ENCODE measurements at regions not wholly inside any gene's neighbourhood (a gene's known extent, or its start where the extent isn't known, plus 50 kb on each side); places are given as distances from the start of the nearest gene placed in this dataset.

DNA sequence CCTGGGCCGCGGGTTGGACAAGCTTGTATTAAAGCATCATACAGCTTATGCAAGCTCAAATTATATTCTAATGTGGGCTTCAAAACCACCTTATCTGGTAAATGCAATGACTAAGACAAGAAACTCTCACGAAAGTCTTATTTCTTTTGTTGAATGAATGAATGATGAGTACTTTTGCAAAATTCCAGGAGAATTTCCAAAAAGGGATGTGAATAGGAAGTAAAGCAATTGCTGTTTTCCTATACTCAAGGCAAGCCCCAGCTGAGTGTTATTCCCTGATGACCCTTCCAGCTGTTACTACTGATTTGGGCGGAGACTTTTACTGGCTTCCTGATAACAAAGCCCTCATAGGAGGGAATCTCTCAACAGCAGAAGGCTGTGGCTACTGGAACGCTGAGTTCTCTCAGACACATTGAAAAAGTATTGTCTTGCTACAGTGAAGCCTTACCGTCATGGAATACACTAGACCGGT, 162.8 kb downstream of the SREK1 start:
- no peak for DNase-seq

DNA sequence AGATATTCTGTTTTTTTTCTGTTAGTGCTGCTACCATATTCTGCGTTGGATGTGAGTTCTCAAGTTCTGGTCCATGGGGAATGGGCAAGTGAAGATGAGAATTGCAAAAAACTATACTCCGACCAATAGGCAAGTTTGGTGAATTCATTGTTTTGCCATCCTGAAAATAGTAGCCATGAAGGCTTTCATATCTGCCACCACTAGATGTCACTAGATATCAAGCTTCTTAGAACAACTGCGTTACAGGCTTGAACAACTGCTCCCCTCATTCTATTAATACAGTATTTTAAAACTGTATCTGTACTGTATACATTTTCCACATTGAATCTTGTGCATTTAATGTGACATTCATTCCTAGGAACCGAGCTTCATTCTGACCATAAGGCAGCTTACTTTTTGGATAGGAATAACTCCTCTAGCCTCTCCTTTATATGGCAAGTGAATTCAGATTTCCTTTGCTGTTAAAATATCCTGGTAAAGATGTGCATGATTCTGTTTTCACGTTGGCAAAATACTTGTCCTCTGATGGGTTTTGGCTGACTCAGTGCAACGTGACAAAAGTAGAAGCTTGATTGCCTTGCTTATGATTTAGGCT, 163.6 kb downstream of the SREK1 start:
- DNase-seq: peak; percentile 33

DNA sequence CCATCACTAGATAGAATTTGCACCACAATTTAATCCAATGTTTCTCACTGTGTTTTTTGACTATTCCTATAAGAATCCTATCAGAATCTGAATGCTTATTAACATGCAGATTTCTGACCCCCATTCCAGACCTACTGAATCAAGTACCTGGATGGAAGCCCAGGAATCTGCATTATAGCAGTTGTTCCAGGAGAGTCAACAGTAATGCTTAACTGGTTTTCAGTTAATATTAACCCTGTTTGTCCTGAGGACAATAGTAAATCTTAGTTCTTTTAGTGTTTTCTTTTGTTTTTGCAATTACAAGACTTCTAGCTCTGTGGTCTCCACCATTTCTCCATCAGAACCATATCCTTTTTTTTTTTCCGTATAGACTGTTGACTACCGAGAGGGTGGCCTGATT, 168.2 kb downstream of the SREK1 start:
- no peak for DNase-seq

DNA sequence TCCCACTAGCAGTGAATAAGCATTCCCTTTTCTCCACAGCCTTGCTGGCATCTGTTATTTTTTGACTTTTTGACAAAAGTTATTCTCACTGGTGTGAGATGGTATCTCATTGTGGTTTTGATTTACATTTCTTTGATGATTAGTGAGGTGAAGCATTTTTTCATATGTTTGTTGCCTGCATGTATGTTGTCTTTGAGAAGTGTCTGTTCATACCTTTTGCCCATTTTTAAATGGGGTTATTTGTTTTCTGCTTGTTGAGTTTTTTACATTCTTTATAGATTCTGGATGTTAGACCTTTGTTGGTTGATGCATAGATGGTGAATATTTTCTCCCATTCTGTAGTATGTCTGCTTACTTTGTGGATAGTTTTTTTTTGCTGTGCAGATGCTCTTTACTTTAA, 171.7 kb downstream of the SREK1 start:
- no peak for DNase-seq

DNA sequence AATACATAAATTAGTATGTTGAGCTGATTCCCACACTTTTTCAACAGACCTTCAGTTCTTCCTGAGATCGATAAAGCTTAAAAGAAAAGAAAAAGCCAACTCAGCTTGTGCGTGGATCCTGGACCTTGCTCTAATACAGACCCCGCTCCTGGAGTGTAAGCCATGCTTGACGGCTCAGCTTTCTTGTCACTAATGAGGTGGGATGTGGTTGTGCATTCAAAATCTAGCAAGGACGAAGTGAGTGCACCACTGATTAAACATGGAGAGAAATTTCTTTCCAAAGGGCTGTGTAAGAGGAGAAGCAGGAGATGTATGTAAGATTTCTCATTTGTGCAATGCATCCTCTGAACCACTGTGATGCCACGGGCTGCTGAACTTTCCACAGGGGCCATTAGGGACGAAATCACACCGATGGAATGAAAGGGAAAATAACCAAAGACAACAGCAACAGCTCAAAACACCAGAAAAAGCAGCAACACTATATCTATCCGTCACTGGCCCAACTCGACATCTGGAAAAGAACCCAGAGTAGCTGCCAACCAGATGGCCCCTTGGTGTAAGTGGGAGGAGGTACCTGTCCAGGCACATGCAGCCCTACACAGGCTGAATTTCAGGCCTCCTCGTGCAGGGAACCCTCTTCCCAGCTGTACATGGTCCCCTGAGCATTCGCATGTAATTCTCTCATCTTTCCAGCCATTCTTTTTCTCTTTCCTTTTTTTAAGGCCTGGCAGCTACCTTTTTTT, 178.9 kb downstream of the SREK1 start:
- no peak for DNase-seq

DNA sequence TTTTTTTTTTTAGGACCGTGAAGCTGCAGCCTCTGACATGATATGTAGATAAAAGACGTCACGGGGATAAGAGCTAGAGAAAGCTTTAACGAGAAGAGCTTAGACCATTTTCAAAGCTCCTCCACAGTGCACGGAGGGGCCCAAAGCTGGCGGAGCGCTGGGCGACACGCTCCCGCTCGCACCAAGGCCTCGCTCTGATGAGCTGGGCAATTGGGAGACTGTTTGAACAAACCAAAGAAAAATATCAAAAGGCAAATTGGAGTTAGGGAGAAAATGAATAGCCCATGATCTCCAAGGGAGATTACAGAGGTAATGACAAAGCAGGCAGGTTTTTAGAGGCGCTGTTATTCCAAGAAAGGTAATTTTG, 179.4 kb downstream of the SREK1 start:
- DNase-seq: no peak

DNA sequence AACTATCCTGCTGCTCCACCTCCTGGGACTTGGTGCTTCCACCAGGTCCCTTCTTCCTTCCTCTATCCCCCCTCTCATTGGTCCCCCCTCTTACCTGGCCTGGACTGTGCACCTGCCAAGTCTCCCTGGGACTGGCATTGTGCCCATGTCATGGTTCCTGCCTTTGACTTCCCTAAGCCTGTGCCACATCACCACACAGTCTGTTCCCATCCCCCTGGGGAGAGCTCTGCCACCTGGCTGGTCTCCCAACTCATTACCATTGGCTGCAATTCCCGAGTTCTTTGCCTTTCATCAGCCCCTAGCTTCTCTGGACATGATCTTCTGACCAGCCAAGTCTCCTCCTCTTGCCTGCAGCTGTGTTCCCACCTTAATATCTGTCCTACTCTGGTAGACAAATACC, 180.3 kb downstream of the SREK1 start:
- no peak for DNase-seq

DNA sequence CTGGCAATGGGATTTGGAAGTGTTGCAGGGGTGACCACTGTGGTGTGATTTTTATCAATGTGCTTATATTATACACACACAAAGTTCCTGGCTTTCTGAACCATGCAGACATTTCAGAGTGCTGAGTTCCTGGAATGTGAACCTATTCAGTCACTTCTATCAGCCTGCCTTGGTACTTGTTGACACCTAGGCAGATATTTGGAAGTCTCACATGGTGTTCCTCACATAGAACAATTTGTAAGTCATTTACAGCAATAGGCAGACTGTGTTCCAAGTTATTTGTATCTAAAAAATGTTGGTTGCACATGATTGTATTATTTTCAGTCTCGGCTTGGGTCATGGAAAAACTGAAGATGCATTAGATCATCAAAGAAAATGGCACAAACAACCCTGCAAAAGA, 182.2 kb downstream of the SREK1 start:
- no peak for DNase-seq

DNA sequence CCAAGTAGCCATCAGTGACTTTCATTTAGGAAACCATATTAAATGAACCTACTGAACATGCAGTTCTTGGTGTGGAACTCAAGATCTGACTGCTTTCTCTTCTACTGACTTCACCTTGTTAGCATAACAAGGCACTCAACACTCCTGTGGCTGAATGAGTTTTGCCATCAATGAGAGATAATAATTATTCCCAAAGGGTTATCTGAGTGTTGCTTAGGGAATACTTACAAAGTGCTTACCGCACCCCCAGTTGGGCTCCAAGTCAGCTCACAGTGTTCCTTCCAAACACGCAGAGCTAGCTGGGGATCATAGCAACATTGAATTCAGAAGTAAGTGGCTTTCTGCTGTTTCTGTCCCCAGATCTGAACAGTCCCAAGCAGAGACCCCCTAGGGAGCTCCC, 182.9 kb downstream of the SREK1 start:
- no peak for DNase-seq

DNA sequence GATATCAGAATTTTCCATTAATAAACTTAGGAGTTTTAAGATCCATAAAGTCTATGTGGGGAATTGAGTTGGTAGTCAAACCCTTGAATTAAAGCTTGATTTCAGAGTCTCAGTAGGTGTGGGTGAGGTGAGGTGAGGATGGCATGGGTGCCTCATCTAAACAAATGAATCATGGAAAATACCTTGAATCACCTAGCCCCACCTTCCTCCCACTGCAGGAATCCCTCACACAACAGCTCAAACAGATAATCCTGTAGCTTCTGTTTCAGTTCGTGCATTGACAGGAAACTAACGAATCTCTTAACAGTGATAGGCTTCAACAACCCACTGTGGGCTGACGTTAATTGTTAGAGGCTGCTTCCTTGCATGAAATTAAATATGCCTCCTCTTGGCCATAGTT, 185.0 kb downstream of the SREK1 start:
- DNase-seq: no peak

DNA sequence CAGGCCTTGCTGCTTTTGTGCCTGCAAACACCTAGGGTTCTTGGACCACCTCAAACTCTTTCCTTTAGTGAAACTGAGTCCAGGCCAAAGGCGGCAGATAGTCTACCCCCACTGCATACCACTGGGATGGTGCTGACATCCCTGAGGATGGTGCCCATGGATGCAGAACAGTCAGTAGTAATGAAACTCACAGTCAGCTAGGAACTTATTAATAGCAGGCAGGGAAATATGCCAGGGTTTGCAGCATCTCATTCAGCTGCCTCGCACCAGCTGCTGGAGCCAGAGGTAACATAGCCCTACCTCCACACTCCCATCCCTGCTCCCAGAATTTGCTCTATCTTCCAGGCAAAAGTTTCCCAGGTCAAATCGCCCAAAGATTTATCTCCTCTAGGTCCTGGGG, 189.1 kb downstream of the SREK1 start:
- DNase-seq: no peak

DNA sequence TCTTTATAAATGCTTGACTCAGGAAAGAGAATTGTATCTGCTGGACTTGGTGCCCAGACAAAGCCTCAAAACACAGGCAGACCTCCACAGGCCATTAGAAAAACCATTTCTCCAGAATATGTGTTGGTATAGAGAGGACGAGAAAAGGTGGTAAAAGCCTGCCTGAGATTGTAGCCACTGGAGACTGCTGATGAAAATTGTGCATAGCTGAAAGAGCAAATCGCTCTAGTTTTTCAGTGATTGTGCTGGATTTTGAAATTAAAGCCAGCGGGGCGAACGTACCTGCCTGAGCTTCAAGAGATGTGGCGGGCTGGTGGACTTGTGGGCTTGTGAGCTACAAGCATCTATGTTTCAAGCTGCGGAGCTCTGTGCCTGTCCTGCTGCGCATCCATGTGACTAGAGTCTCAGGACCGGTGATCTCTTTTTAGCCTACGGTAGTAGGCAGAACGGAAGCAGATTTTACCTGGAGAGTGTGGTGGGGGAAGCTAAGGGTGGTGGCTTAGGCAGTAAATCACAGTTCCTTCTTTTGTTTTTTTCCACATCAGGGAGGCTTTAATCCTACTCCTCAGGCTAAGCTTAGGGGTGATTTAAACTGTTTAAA, 193.6 kb downstream of the SREK1 start:
- DNase-seq: no peak

DNA sequence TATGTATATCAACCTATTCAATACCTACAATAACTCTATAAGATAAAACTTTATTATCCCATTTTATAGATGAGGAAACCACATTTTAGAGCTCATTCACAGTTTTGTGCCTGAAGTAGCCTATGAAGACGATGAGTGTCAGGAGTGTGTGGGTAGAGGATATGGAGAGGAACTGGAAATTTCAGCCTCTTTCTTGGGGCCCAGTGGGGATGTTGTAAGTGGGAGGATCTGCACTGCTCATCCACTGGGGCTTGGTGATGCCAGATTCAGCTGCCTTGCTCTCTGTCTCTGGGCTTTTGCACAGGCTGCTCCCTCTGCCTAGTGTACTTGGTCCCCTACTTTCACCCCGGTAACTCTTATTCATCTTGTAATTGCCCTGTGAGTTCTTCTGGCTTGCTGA, 194.7 kb downstream of the SREK1 start:
- no peak for DNase-seq

DNA sequence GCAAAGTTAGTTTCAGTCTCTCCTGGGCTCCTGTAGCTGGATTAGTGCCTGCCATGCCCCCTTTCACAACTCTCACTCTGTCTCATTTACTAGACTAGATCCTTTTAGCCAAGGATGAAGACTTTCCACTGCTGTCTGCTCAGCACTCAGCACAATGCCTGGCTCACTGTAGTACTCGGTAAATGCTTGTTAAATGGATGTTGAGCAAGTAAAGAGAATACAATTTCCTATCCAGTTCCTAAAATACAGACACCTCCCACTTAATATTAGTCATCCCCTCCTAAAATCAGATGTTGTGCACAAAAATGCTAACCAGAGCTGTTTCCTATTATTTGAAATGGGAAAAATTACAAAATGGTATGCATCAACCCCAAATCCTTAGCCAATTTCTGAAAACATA, 195.8 kb downstream of the SREK1 start:
- no peak for DNase-seq

DNA sequence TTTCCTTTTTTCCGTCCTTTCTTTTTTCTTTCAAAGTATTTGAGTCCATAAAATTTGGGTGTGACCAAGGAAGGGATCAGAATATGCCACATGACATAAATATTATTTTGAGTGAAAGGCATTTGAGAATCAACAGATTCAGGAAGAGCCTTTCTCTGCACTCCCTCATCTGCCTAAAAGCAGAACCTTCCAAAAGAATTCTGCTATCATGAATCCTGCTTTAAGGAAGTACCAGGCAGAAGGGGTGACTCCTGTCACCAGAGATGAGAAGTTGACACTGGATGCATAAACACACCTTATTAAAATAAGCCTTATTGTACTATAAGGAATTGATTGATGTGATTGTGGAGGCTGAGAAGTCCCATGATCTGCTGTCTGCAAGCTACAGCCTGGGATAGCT, 196.7 kb downstream of the SREK1 start:
- no peak for DNase-seq

DNA sequence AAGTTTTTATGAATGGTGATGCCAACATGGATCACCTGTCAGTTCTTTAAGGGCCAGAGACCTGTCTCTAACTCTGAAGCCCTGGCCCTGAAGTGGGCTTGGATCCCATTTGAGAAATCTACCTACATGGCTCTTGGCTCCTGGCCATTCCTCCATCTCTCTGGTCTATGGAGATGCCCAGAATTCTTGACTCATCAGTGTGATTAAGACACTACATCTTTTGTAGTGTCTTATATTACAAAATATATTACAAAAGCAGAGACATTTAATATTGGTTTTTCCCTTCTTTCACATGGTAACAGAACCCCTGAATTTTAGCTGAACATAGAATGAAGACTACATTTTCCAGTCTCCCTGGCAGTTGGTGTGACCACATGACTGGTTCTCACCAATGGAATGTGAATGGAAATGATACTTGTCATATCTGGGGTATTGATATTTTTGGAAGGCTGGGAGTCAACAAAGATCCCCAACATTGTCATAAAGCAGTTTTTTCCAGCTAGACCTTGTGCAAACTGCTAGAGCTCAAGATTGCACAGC, 198.3 kb downstream of the SREK1 start:
- DNase-seq: no peak

DNA sequence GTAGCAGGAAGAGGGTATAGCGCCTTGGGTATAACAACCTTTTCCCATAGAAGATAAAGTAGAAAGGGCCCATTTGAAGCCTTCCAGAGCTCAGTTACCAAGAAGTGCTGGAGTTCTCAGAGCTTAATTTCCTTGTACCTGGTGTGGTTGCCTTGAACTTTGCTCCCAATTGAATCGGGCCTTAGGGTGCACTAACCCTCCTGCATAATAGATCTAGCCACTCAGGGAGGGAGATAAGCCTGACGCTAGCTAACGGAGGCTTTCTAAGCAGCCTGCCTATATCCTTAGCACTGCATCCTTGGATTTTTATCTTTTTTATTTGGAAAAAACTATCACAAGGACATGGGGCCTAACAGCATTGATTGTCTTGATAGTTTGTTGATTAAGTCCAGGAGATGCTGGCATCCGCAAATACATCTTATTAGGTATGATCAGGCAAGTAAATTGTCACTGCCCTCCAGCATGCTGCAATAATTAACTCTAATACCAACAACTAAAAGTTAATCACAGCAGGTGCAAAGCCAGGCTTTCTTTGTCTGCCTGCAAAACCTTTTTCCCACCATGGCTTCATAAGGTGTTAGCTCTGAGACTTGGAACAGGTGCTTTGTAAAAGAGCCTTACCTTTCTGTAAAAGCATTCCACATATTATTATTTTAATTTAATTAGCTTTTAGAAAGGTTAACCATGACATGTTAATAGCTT, 199.4 kb downstream of the SREK1 start:
- no peak for DNase-seq

DNA sequence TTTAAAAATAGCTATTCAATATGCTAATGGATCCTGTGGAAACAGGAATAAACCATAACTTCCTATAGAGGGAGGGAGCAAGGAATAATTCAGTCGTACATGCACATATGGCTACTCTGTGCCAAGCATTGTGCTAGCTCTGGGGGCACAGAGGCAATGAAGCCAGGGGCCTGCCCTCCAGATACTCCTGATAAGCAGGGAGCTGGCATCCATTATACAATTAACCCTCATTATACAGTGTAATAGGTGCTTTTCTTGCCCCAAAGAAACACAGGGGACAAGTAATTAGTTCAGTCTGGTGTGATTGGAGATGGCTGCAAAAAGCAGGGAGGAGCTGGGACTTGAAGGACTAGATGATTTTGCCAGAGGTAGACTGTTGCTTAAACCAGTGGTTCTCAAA, 200.4 kb downstream of the SREK1 start:
- DNase-seq: no peak

DNA sequence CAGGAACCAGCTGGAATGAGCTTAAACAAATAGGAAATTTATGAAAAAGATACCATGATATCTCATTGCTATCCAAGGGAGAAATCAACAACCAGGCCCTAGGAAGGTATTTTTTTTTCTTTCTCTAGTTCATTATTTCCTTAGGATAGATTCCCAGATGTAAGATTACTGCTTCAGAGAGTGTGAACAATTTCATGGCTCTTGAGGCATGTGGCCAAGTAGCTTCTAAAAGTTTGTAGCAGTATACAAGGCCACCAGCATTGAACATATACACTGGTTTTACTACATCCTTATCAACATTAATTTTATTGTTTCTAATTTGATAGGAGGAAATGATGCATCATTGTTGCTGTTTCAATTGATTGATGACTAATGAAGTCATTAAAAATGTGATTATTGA, 201.2 kb downstream of the SREK1 start:
- DNase-seq: no peak

DNA sequence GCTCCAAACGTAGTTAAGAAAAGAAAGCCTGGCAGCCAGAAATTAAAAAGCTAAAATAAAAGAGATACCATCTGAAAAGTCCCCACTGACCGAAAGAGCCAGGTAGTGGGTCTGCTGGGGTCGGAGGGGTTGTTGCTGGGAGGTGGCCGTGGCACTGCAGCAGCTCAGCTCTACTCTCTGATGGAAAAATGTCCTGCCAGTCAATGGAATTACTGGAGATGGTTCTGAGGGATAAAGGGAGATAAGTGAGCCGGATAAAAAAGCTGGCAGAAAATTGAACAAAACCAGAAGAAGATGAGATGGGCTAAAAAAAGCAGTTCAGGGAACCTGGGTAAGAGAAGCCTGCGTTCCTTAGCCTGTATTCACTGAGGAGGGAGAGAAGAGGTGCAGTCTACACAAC, 202.8 kb downstream of the SREK1 start:
- no peak for DNase-seq

DNA sequence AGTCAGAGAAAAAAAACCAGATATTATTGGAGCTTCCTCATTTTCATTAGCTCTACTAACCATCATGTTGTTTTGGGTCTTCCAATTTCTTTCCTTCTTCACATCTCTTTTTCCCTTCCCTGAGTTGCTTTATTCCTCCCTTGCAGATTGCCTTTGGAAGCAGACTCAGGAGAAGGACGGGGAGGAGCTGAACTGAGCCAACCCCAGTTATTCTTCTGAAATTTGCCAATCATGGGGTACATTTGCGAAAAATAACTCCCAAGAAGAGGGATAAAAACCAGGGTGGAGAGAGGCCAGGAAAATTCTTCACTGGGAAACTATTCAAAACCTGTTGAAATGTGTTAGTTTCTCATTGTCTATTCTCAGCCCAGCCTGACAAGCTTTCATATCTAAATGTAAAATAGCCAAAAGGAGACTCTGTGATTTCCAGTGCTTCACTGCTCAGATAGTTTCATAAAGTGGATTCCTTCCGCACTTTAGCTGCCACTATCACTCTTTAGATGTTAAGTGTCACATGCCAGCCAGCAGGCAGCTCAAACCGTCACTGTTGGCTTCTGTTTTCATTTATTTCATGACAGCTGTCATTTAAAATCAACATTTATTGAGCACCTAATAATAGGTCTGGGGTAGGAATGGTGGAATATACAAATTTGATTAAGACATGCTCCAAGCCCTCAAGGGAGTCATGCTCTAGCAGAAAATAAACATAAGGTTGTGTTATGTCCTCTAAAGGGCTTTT, 204.5 kb downstream of the SREK1 start:
- DNase-seq: no peak

DNA sequence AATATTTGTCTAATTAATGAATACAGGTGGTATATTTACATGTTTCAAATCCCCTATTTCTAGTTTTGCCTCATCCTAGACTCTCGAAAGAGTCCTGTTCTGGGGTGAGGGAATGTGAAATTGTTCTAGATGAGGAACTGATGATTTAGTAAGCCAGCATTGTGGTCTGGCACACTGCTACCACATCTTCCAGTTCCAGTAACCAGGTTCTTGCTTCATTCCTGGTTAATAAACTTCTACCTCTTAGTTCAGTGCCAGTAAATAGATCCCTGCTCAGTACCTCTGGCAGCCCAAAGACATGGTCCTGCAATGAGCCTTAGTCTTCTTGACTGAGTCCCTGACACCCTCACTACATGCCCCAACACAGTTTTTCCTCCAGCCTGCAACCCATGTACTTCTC, 207.7 kb downstream of the SREK1 start:
- DNase-seq: no peak

DNA sequence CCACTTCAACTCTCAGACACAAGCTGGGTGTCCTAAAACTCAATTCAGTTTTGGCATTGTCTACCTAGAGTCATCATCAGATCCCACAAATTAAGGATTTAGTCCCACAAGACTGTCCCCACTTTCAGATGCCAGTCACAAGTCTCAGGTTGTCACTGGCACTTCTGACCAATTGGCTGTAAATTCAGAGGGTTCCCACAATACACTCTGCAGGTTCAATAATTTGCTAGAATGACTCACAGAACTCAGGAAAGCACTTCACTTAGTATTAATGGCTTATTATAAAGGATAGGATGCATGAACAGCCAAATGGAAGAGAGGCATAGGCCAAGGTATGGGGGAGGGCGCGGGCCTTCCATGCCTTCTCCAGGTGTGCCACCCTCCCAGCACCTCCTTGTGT, 209.1 kb downstream of the SREK1 start:
- no peak for DNase-seq

Data from kidney glomerular epithelial cell (primary cell).